ENCODE measurements at regions not wholly inside any gene's neighbourhood (a gene's known extent, or its start where the extent isn't known, plus 50 kb on each side); places are given as distances from the start of the nearest gene placed in this dataset.

DNA sequence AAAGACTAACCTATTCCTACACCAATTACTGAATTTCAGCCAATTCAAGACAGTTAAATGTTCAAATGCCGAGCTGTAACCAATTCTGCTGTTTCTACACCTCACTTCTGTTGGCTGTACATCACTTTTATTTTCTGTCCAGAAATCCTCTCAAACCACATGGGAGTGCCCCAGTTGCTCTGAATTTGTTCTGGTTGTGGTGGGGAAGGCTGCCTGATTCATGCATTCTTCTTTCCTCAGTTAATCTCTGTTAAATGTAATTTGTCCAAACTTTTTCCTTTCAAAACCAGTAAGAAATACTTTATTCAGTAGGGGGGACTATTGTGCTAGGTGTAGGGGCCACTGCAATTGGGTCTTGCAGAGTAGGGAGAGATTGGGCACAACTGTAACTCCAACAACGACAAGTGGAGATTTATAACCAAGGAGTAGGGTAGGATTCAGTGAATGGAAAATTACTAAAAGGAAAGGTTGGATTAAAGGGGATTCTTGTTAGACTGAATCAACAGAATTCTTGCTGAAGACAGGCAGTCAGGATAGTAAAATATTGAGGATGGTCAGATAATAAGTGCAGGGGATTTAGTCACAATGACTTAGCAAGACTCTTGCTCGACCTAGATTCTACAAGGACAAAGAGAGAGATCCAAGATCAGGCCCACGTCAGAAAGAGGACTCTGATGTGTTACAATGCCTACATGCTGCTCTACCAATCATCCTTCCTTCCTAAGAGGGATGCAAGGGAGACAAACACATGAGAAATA, 593.5 kb upstream of the FAT3 start:
- H3K27ac ChIP-seq (ENCODE audit: low read length): no peak overlapping the region
- H3K4me1 ChIP-seq (ENCODE audit: low read length): no peaks in the 10 kb centered on the region
- H3K4me2 ChIP-seq (ENCODE audit: low read length): no peak overlapping the region
- H3K36me3 ChIP-seq (replicated peaks; ENCODE audit: low read depth, low read length): no peaks in the 10 kb centered on the region
- no peaks in the 10 kb centered on the region for H3K79me2 ChIP-seq (ENCODE audit: low read length)
- no peaks in the 10 kb centered on the region for H3K27me3 ChIP-seq (ENCODE audit: low read depth, low read length)
- no peaks in the 10 kb centered on the region for H3K9me3 ChIP-seq (ENCODE audit: insufficient read depth, low read length)
- TF ChIP-seq, protein P1, sequence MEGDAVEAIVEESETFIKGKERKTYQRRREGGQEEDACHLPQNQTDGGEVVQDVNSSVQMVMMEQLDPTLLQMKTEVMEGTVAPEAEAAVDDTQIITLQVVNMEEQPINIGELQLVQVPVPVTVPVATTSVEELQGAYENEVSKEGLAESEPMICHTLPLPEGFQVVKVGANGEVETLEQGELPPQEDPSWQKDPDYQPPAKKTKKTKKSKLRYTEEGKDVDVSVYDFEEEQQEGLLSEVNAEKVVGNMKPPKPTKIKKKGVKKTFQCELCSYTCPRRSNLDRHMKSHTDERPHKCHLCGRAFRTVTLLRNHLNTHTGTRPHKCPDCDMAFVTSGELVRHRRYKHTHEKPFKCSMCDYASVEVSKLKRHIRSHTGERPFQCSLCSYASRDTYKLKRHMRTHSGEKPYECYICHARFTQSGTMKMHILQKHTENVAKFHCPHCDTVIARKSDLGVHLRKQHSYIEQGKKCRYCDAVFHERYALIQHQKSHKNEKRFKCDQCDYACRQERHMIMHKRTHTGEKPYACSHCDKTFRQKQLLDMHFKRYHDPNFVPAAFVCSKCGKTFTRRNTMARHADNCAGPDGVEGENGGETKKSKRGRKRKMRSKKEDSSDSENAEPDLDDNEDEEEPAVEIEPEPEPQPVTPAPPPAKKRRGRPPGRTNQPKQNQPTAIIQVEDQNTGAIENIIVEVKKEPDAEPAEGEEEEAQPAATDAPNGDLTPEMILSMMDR (IDR thresholded peaks at IDR 0.05; ENCODE audit: low read depth, low read length): no peak
- TF ChIP-seq EZH2phosphoT487 (IDR thresholded peaks at IDR 0.05; ENCODE audit: low read depth): no peak
- H3K9ac ChIP-seq (ENCODE audit: low read length): no peak overlapping the region
- no peak overlapping the region for H3K4me3 ChIP-seq (ENCODE audit: low read length)
- no peak overlapping the region for H2AFZ ChIP-seq (ENCODE audit: low read depth, low read length)
- H4K20me1 ChIP-seq (ENCODE audit: insufficient read depth, low read length): no peaks in the 10 kb centered on the region

DNA sequence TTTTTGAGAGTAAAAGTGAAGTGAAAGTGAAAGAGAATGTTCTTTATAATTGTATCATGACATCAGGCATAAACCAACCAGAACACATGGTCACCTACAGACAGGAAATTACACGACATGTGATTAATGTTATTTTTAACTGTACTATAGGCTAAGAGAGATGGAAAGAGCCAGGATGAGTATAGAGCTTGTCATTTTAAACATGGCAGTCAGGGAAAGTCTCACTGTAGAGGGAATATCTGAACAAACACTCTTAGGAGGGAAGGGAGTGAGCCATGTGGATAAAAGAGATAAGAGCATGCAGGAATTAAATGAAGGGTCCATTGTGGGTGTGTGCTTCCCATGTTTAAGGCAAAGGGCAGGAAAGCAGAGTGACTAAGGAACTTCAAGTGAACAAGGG, 599.1 kb upstream of the FAT3 start:
- Histone ChIP-seq H3K4me2 (ENCODE audit: low read length) (peak overlapping the region; percentile 17; the same call in 1 of the 2 replicates), H3K79me2 (ENCODE audit: low read length) (no peaks in the 10 kb centered on the region), H2AFZ (ENCODE audit: low read depth, low read length) (peak overlapping the region; percentile 57), H3K4me1 (ENCODE audit: low read length) (peaks cover 10% of the 10 kb centered on the region), H3K9me3 (ENCODE audit: insufficient read depth, low read length) (no peaks in the 10 kb centered on the region), H3K9ac (ENCODE audit: low read length) (no peak overlapping the region), H4K20me1 (ENCODE audit: insufficient read depth, low read length) (no peaks in the 10 kb centered on the region), H3K36me3 (replicated peaks; ENCODE audit: low read depth, low read length) (peaks cover 3% of the 10 kb centered on the region), H3K27me3 (ENCODE audit: low read depth, low read length) (no peaks in the 10 kb centered on the region), H3K27ac (ENCODE audit: low read length) (no peak overlapping the region), H3K4me3 (ENCODE audit: low read length) (no peak overlapping the region)
- no peak for TF ChIP-seq EZH2phosphoT487 (IDR thresholded peaks at IDR 0.05; ENCODE audit: low read depth)
- TF ChIP-seq, protein P1 (IDR thresholded peaks at IDR 0.05; ENCODE audit: low read depth, low read length): no peak

DNA sequence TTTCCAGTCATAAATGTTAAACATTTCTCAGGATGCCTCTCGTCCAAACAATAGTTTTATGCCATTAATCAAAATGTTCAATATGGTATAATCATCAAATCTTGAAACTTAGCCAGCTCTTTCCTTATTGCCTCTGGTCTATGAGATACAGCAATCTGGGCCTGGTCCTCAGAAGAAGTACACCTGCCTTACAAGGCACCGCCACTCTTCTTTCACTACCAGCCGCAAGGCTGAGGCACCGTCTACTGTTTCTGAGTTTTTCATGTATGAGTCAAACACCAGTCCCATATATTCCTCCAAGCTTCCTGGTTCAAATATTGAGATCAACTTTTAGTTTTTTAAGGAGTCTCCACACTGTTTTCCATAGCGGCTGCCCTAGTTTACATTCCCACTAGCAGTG, 600.6 kb upstream of the FAT3 start:
- Histone ChIP-seq H2AFZ (ENCODE audit: low read depth, low read length) (no peak overlapping the region), H3K4me1 (ENCODE audit: low read length) (peaks cover 10% of the 10 kb centered on the region), H3K4me2 (ENCODE audit: low read length) (no peak overlapping the region), H3K4me3 (ENCODE audit: low read length) (no peak overlapping the region), H3K36me3 (replicated peaks; ENCODE audit: low read depth, low read length) (peaks cover 3% of the 10 kb centered on the region), H4K20me1 (ENCODE audit: insufficient read depth, low read length) (no peaks in the 10 kb centered on the region), H3K27ac (ENCODE audit: low read length) (no peak overlapping the region), H3K27me3 (ENCODE audit: low read depth, low read length) (no peaks in the 10 kb centered on the region), H3K9ac (ENCODE audit: low read length) (no peak overlapping the region), H3K79me2 (ENCODE audit: low read length) (no peaks in the 10 kb centered on the region), H3K9me3 (ENCODE audit: insufficient read depth, low read length) (no peaks in the 10 kb centered on the region)
- TF ChIP-seq, protein P1 (IDR thresholded peaks at IDR 0.05; ENCODE audit: low read depth, low read length): no peak
- TF ChIP-seq EZH2phosphoT487 (IDR thresholded peaks at IDR 0.05; ENCODE audit: low read depth): no peak

DNA sequence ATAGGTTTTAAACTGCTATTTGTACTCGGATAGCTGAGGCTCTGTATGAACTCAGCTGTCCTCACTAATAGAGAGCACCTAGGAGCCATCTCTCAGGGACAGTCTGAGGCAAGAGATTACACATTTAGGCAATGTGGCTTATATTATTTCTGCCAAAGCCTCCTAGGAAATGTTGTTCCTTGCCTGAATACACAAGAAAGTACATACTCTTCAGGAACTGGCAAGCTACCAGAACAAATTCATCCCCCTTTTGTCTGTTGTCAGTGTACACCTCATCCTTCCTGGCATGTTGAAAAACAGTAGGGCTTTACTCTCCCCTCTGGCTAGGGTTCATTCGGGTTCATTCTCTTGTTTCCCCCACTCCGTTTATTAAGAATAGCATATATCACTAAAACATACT, 615.9 kb upstream of the FAT3 start:
- H3K4me3 ChIP-seq (ENCODE audit: low read length): no peak overlapping the region
- no peak overlapping the region for H3K4me2 ChIP-seq (ENCODE audit: low read length)
- no peaks in the 10 kb centered on the region for H3K27me3 ChIP-seq (ENCODE audit: low read depth, low read length)
- H3K4me1 ChIP-seq (ENCODE audit: low read length): no peaks in the 10 kb centered on the region
- H2AFZ ChIP-seq (ENCODE audit: low read depth, low read length): no peak overlapping the region
- no peak overlapping the region for H3K9ac ChIP-seq (ENCODE audit: low read length)
- H3K27ac ChIP-seq (ENCODE audit: low read length): no peak overlapping the region
- H3K9me3 ChIP-seq (ENCODE audit: insufficient read depth, low read length): no peaks in the 10 kb centered on the region
- H3K79me2 ChIP-seq (ENCODE audit: low read length): no peaks in the 10 kb centered on the region
- no peak for TF ChIP-seq EZH2phosphoT487 (IDR thresholded peaks at IDR 0.05; ENCODE audit: low read depth)
- TF ChIP-seq, protein P1 (IDR thresholded peaks at IDR 0.05; ENCODE audit: low read depth, low read length): no peak
- H3K36me3 ChIP-seq (replicated peaks; ENCODE audit: low read depth, low read length): no peaks in the 10 kb centered on the region
- no peaks in the 10 kb centered on the region for H4K20me1 ChIP-seq (ENCODE audit: insufficient read depth, low read length)
